Trophoblast cell (in vitro differentiated cells and primary cell): ENCODE measurements at regions not wholly inside any gene's neighbourhood (a gene's known extent, or its start where the extent isn't known, plus 50 kb on each side); places are given as distances from the start of the nearest gene placed in this dataset.

ENCODE experiments used
- DNase-seq, 2 donors: peaks; one replicate each; pipeline ENCODE4 v3.0.0-alpha.2; 2016
- H2AFZ ChIP-seq: 2 replicates; pipeline ENCODE4 v1.6.1; 2013; ENCODE audit warnings: low read length, moderate library complexity, mild to moderate bottlenecking; ENCODE audit not compliant: insufficient read depth, poor library complexity
- H2AK5ac ChIP-seq: 2 replicates; pipeline ENCODE4 v1.6.1; 2013; ENCODE audit warnings: mild to moderate bottlenecking, low read length
- H2BK120ac ChIP-seq: 2 replicates; pipeline ENCODE4 v1.6.1; 2013; ENCODE audit warnings: low read length, mild to moderate bottlenecking, moderate library complexity; ENCODE audit not compliant: insufficient read depth, poor library complexity
- H2BK12ac ChIP-seq: 2 replicates; pipeline ENCODE4 v1.6.1; 2013; ENCODE audit warnings: mild to moderate bottlenecking, low read length, moderate library complexity
- H2BK5ac ChIP-seq: 2 replicates; pipeline ENCODE4 v1.6.1; 2013; ENCODE audit warnings: low read length, low read depth, moderate library complexity, mild to moderate bottlenecking; ENCODE audit not compliant: poor library complexity
- H3K14ac ChIP-seq: 2 replicates; pipeline ENCODE4 v1.6.1; 2013; ENCODE audit warnings: mild to moderate bottlenecking, low read length
- H3K18ac ChIP-seq: 2 replicates; pipeline ENCODE4 v1.6.1; 2013; ENCODE audit warnings: mild to moderate bottlenecking, low read length
- H3K23ac ChIP-seq: 2 replicates; pipeline ENCODE4 v1.6.1; 2013; ENCODE audit warnings: low read length
- H3K27ac ChIP-seq: 2 replicates; pipeline ENCODE4 v1.5.1; 2013; ENCODE audit warnings: low read depth, mild to moderate bottlenecking, inconsistent platforms, low read length, moderate library complexity
- H3K27me3 ChIP-seq: 2 replicates; pipeline ENCODE4 v1.6.1; 2013; ENCODE audit warnings: inconsistent platforms, mild to moderate bottlenecking, low read length, moderate library complexity; ENCODE audit not compliant: insufficient read depth
- H3K36me3 ChIP-seq, 2 experiments: 1 replicate in 1 of 2; 2 replicates in 1 of 2; pipeline ENCODE4 v1.6.1; 2013; ENCODE audit warnings: low read length in 2 of 2, mild to moderate bottlenecking in 2 of 2, moderate library complexity in 1 of 2; ENCODE audit not compliant: insufficient read depth in 2 of 2, control insufficient read depth in 1 of 2
- H3K4ac ChIP-seq: 2 replicates; pipeline ENCODE4 v1.6.1; 2013; ENCODE audit warnings: low read depth, mild to moderate bottlenecking, low read length, moderate library complexity
- H3K4me1 ChIP-seq, 2 experiments: 1 replicate in 1 of 2; 2 replicates in 1 of 2; pipeline ENCODE4 v1.6.1; 2013; ENCODE audit warnings: low read length in 2 of 2, mild to moderate bottlenecking in 2 of 2, moderate library complexity in 1 of 2; ENCODE audit not compliant: insufficient read depth in 2 of 2, control insufficient read depth in 1 of 2
- H3K4me2 ChIP-seq: 2 replicates; pipeline ENCODE4 v1.6.1; 2013; ENCODE audit warnings: inconsistent platforms, mild to moderate bottlenecking, low read length, moderate library complexity
- H3K4me3 ChIP-seq: 2 replicates; pipeline ENCODE4 v1.5.1; 2013; ENCODE audit warnings: mild to moderate bottlenecking, low read depth, low read length, inconsistent platforms
- H3K79me1 ChIP-seq: one replicate; pipeline ENCODE4 v1.6.1; 2013; ENCODE audit warnings: low read length
- H3K79me2 ChIP-seq: 2 replicates; pipeline ENCODE4 v1.6.1; 2013; ENCODE audit warnings: low read length, mild to moderate bottlenecking; ENCODE audit not compliant: control insufficient read depth, insufficient read depth, poor library complexity
- H3K9ac ChIP-seq: 2 replicates; pipeline ENCODE4 v1.6.1; 2013; ENCODE audit warnings: mild to moderate bottlenecking, low read length
- H3K9me3 ChIP-seq: 2 replicates; pipeline ENCODE4 v1.6.1; 2013; ENCODE audit warnings: low read depth, mild to moderate bottlenecking, control low read depth, inconsistent platforms, low read length; ENCODE audit not compliant: insufficient read depth
- H4K12ac ChIP-seq: 2 replicates; pipeline ENCODE4 v1.6.1; 2013; ENCODE audit warnings: low read depth, mild to moderate bottlenecking, low read length, moderate library complexity
- H4K8ac ChIP-seq: 2 replicates; pipeline ENCODE4 v1.6.1; 2013; ENCODE audit warnings: low read depth, mild to moderate bottlenecking, low read length, moderate library complexity
- H4K91ac ChIP-seq: one replicate; pipeline ENCODE4 v1.6.1; 2013; ENCODE audit warnings: low read depth, mild to moderate bottlenecking, low read length, moderate library complexity
- WGBS: extraction: QIAGEN DNeasy Blood & Tissue Kit; methylation state at CpG from one replicate; pipeline ENCODE4 v1.1.7; 2013; ENCODE audit warnings: missing lambda C conversion rate; ENCODE audit not compliant: insufficient read length, insufficient coverage; ENCODE audit errors: extremely low coverage; 5-methylcytosine and 5-hydroxymethylcytosine counted together

DNA sequence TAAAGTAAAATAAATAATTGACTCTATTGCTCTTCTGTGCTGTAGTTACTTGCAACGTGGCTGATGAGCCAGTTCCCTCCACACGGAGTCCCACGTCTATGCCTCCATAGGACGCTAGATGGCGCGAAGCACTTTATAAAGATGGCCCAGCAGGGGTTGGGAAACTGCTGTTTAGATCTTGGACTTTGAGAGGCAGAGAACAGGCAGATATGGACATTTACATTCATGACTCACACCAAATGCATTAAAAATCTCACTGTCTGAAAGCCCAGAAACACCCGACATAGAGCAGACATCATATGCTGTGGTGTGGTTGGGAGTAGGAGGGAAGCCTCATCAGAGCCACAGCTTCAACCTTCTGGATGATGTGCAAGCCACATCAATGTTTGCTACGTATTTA is 643.1 kb upstream of the ARGLU1 start:
- Histone ChIP-seq H3K79me1 (no peaks in the 10 kb centered on the region), H3K23ac (no peak overlapping the region), H3K4me1 (no peaks in the 10 kb centered on the region), H3K18ac (no peak overlapping the region), H2BK12ac (no peak overlapping the region), H3K27me3 (no peaks in the 10 kb centered on the region), H3K9me3 (no peaks in the 10 kb centered on the region), H3K4me2 (no peak overlapping the region), H3K4ac (no peak overlapping the region), H4K91ac (no peak overlapping the region), H3K9ac (no peak overlapping the region), H2BK5ac (no peak overlapping the region), H3K4me3 (no peak overlapping the region), H3K27ac (no peak overlapping the region), H3K79me2 (no peaks in the 10 kb centered on the region), H2BK120ac (no peak overlapping the region), H3K36me3 (no peaks in the 10 kb centered on the region), H4K12ac (no peak overlapping the region), H3K14ac (no peak overlapping the region), H2AFZ (no peak overlapping the region), H2AK5ac (no peak overlapping the region), H4K8ac (no peak overlapping the region)
- WGBS, result no CpG with 5 or more reads among the region's 8 CpGs
- DNase-seq, result peak; percentile 53 to 87

DNA sequence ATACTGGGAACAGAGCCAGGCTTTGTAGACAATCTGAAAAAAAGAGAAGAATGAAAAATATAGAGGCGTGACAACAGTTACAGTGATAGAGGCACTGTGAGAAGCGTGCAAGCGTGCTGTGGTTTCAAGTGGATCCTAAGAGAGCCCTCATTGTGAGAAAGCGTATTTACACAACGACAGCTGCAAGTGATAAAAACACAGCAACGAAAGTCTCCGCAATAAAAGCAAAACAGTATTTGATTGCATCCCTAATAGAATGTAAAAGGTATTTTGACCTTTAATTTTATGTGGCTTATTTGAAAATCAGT is 642.7 kb upstream of the ARGLU1 start:
- H3K27ac ChIP-seq, result no peak overlapping the region
- H4K91ac ChIP-seq, result no peak overlapping the region
- no peak overlapping the region for H3K4me2 ChIP-seq
- no peaks in the 10 kb centered on the region for H3K27me3 ChIP-seq
- WGBS, result no CpG with 5 or more reads among the region's 7 CpGs
- no peaks in the 10 kb centered on the region for H3K36me3 ChIP-seq
- no peak overlapping the region for H3K9ac ChIP-seq
- no peaks in the 10 kb centered on the region for H3K4me1 ChIP-seq
- H3K18ac ChIP-seq, result no peak overlapping the region
- no peak overlapping the region for H2AK5ac ChIP-seq
- H3K9me3 ChIP-seq, result no peaks in the 10 kb centered on the region
- H4K8ac ChIP-seq, result no peak overlapping the region
- H2BK5ac ChIP-seq, result no peak overlapping the region
- H3K23ac ChIP-seq, result no peak overlapping the region
- no peak overlapping the region for H2BK12ac ChIP-seq
- no peaks in the 10 kb centered on the region for H3K79me2 ChIP-seq
- no peak for DNase-seq
- no peak overlapping the region for H2BK120ac ChIP-seq
- H2AFZ ChIP-seq, result no peak overlapping the region
- H3K14ac ChIP-seq, result no peak overlapping the region
- H3K4me3 ChIP-seq, result no peak overlapping the region
- H3K4ac ChIP-seq, result no peak overlapping the region
- no peak overlapping the region for H4K12ac ChIP-seq
- no peaks in the 10 kb centered on the region for H3K79me1 ChIP-seq

DNA sequence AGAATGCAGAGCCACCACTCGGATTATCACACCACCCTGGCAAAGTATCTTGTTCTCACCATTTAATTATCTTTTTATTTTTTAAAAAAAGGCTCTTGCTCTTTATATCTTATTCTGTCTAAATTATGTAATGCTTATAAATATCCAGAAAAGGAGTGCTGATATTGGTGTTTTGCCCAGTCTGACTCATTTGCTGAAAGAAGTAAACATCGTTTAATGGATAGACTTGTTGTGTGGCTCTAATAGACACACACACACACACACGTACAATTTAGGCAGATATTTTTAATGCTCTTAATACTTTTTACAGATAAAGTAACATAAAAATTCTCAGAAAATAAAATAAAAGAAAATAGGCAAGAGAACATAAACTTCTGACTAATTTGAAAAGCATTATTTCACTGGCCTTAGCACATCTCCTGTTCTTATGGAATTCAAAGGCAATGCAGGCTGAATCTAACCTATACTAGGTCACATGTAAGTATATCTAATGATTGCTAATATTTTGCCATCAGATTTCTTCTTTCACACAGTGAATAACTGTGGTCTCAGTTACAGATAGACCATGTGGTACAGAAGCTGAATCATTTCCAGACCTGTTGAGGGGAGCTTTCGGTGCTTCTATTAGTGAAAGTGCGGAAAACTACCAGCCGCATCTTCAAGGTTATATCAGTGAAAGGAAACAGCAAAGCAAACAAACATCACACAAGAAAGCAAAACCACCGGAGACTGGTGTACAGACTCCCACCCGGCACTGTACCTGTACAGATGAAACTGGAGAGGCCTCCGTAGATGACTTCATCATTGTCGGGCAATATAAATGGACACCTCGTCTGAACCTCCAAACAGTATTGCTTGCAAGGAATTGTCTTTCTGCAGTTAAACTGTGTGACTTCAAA is 642.1 kb upstream of the ARGLU1 start:
- H4K8ac ChIP-seq, result no peak overlapping the region
- H3K79me2 ChIP-seq, result no peaks in the 10 kb centered on the region
- H4K12ac ChIP-seq, result no peak overlapping the region
- H3K27ac ChIP-seq, result no peak overlapping the region
- no peak overlapping the region for H2BK12ac ChIP-seq
- H3K23ac ChIP-seq, result no peak overlapping the region
- no peak overlapping the region for H3K18ac ChIP-seq
- H3K14ac ChIP-seq, result no peak overlapping the region
- H2AK5ac ChIP-seq, result no peak overlapping the region
- no peak overlapping the region for H4K91ac ChIP-seq
- no peak overlapping the region for H2AFZ ChIP-seq
- no peaks in the 10 kb centered on the region for H3K9me3 ChIP-seq
- H3K36me3 ChIP-seq, result no peaks in the 10 kb centered on the region
- H3K4ac ChIP-seq, result no peak overlapping the region
- no CpG with 5 or more reads among the region's 11 CpGs for WGBS
- no peak overlapping the region for H3K4me3 ChIP-seq
- no peak overlapping the region for H3K4me2 ChIP-seq
- H2BK120ac ChIP-seq, result no peak overlapping the region
- no peaks in the 10 kb centered on the region for H3K27me3 ChIP-seq
- no peak for DNase-seq
- no peak overlapping the region for H3K9ac ChIP-seq
- H2BK5ac ChIP-seq, result no peak overlapping the region
- H3K79me1 ChIP-seq, result no peaks in the 10 kb centered on the region
- H3K4me1 ChIP-seq, result no peaks in the 10 kb centered on the region

DNA sequence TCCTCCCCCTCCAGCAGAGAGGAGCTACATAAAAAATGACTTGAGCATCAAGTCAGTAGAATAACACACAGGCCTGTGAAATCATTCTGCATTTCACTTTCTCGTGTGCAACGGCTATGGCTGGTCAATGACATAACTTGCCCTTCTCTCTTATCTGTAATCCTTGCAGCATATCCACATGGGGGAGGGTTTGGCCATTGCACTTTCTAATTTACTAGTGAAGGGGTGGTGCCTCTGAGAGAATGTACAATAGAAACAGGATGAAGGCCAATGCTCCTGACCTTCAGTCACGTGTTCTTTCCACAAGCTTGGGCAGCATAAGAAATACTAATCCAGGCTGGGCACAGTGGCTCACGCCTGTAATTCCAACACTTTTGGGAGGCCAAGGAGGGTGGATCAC is 641.0 kb upstream of the ARGLU1 start:
- no peak overlapping the region for H3K18ac ChIP-seq
- no peak overlapping the region for H3K9ac ChIP-seq
- no peak overlapping the region for H3K4me3 ChIP-seq
- no peak overlapping the region for H3K14ac ChIP-seq
- DNase-seq, result no peak
- peaks cover 2% of the 10 kb centered on the region for H3K9me3 ChIP-seq
- no peak overlapping the region for H4K91ac ChIP-seq
- H3K27me3 ChIP-seq, result no peaks in the 10 kb centered on the region
- H3K4ac ChIP-seq, result no peak overlapping the region
- no peaks in the 10 kb centered on the region for H3K36me3 ChIP-seq
- no peaks in the 10 kb centered on the region for H3K79me1 ChIP-seq
- H2BK12ac ChIP-seq, result no peak overlapping the region
- no peaks in the 10 kb centered on the region for H3K4me1 ChIP-seq
- no peak overlapping the region for H2AFZ ChIP-seq
- no peaks in the 10 kb centered on the region for H3K79me2 ChIP-seq
- no peak overlapping the region for H3K23ac ChIP-seq
- H3K4me2 ChIP-seq, result no peak overlapping the region
- H2BK120ac ChIP-seq, result no peak overlapping the region
- no peak overlapping the region for H4K8ac ChIP-seq
- no peak overlapping the region for H4K12ac ChIP-seq
- H2BK5ac ChIP-seq, result no peak overlapping the region
- no peak overlapping the region for H3K27ac ChIP-seq
- H2AK5ac ChIP-seq, result no peak overlapping the region
- no CpG with 5 or more reads among the region's 4 CpGs for WGBS
